ENCODE measurements at regions not wholly inside any gene's neighbourhood (a gene's known extent, or its start where the extent isn't known, plus 50 kb on each side); places are given as distances from the start of the nearest gene placed in this dataset.
A peak's percentile ranks its signal among the peaks of the same experiment; 100 is the strongest.

DNA sequence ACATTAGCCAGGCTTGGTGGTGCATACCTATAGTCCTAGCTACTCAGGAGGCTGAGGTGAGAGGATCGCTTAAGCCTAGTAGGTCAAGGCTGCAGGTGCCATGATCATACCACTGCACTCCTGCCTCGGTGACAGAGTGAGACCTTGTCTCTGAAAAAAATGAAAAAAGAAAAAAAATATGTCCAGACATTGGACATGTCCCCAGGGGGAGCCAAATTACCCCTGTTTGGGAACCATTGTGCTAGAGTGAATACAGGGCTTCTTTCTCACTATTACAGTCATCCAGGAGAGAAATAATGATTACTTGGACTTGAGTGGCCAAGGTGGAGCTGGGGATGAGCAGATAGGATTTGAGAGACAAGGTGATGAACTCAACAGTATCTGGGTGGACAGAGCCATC lies 52.9 kb upstream of the ABCC4 start:
- Histone ChIP-seq H3K27ac (ENCODE audit: extremely low read depth, low read depth, low read length) (no peak overlapping the region), H4K20me1 (replicated peaks; ENCODE audit: control insufficient read depth, insufficient read depth, low read length) (no peaks in the 10 kb centered on the region), H2AFZ (ENCODE audit: low read depth, low read length) (peak overlapping the region; percentile 70; the same call in 1 of the 2 replicates), H3K27me3 (ENCODE audit: control insufficient read depth in 2 of 2, insufficient read depth in 2 of 2, low read length in 2 of 2) (no peaks in the 10 kb centered on the region), H3K4me1 (replicated peaks in 1 of 2; ENCODE audit: control insufficient read depth in 2 of 2, insufficient read depth in 2 of 2, low read length in 2 of 2) (peaks cover 0 to 7% of the 10 kb centered on the region in 2 experiments; a peak in 3 of 5 replicates), H3K9me3 (replicated peaks; ENCODE audit: control insufficient read depth, insufficient read depth, low read depth, low read length) (no peaks in the 10 kb centered on the region), H3K79me2 (ENCODE audit: control insufficient read depth, insufficient read depth, low read length) (no peaks in the 10 kb centered on the region), H3K9ac (ENCODE audit: insufficient read depth in 1 of 2, low read depth in 2 of 2, low read length in 2 of 2) (no peak overlapping the region), H3K4me2 (ENCODE audit: insufficient read depth, low read length) (no peak overlapping the region), H3K4me3 (no peak overlapping the region), H3K9me1 (ENCODE audit: control insufficient read depth, insufficient read depth, low read length) (no peaks in the 10 kb centered on the region), H3K36me3 (ENCODE audit: control insufficient read depth, insufficient read depth, low read length) (no peaks in the 10 kb centered on the region)
- WGBS (ENCODE audit: insufficient coverage, low coverage, missing lambda C conversion rate), result 51% methylated on average over 2 of the region's 2 CpGs
- peak; percentile 64 for ATAC-seq
- peak in 1 of 4 experiments; percentile 14 for DNase-seq (ENCODE audit: extremely low read depth in 1 of 4, low spot score in 3 of 4)
- no peak for FAIRE-seq
- no TSS peak for BruUV-seq (replicated peaks)
- ChIA-PET CTCF (ENCODE audit: low intra/inter-chr PET ratio) (no interaction called here), POLR2A (interaction anchor here (0.7 kb wide), 1 partner anchor 11 kb away, joined by 3 read pairs; no protein-coding TSS in a partner anchor)
- TF ChIP-seq MAZ (CRISPR knock-in tag; conservative IDR thresholded peaks at IDR 0.05 in 1 of 2, IDR thresholded peaks at IDR 0.05 in 1 of 2), result no peak
- TF ChIP-seq ARNT (IDR thresholded peaks at IDR 0.05), result no peak
- no peak for TF ChIP-seq HNRNPH1 (optimal IDR thresholded peaks at IDR 0.05; ENCODE audit: low read depth, low read length)
- no peak for TF ChIP-seq ZBTB17 (CRISPR knock-in tag; IDR thresholded peaks at IDR 0.05)
- TF ChIP-seq TAL1 (IDR thresholded peaks at IDR 0.05), result no peak
- no peak for TF ChIP-seq PML (IDR thresholded peaks at IDR 0.05; ENCODE audit: low read length)
- TF ChIP-seq, protein P1, sequence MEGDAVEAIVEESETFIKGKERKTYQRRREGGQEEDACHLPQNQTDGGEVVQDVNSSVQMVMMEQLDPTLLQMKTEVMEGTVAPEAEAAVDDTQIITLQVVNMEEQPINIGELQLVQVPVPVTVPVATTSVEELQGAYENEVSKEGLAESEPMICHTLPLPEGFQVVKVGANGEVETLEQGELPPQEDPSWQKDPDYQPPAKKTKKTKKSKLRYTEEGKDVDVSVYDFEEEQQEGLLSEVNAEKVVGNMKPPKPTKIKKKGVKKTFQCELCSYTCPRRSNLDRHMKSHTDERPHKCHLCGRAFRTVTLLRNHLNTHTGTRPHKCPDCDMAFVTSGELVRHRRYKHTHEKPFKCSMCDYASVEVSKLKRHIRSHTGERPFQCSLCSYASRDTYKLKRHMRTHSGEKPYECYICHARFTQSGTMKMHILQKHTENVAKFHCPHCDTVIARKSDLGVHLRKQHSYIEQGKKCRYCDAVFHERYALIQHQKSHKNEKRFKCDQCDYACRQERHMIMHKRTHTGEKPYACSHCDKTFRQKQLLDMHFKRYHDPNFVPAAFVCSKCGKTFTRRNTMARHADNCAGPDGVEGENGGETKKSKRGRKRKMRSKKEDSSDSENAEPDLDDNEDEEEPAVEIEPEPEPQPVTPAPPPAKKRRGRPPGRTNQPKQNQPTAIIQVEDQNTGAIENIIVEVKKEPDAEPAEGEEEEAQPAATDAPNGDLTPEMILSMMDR (IDR thresholded peaks at IDR 0.05 in 2 of 3, conservative IDR thresholded peaks at IDR 0.05 in 1 of 3; ENCODE audit: insufficient read depth in 2 of 3, low read depth in 1 of 3, low read length in 3 of 3), result peak in 1 of 3 experiments; percentile 12; a peak in 2 of 6 replicates
- TF ChIP-seq ARHGAP35 (IDR thresholded peaks at IDR 0.05; ENCODE audit: partially characterized antibody), result no peak
- TF ChIP-seq EZH2 (IDR thresholded peaks at IDR 0.05; ENCODE audit: borderline replicate concordance, low read depth, low read length), result no peak
- TF ChIP-seq ZNF384 (IDR thresholded peaks at IDR 0.05; ENCODE audit: low read depth, low read length), result peak; percentile 71
- TF ChIP-seq, protein P2, sequence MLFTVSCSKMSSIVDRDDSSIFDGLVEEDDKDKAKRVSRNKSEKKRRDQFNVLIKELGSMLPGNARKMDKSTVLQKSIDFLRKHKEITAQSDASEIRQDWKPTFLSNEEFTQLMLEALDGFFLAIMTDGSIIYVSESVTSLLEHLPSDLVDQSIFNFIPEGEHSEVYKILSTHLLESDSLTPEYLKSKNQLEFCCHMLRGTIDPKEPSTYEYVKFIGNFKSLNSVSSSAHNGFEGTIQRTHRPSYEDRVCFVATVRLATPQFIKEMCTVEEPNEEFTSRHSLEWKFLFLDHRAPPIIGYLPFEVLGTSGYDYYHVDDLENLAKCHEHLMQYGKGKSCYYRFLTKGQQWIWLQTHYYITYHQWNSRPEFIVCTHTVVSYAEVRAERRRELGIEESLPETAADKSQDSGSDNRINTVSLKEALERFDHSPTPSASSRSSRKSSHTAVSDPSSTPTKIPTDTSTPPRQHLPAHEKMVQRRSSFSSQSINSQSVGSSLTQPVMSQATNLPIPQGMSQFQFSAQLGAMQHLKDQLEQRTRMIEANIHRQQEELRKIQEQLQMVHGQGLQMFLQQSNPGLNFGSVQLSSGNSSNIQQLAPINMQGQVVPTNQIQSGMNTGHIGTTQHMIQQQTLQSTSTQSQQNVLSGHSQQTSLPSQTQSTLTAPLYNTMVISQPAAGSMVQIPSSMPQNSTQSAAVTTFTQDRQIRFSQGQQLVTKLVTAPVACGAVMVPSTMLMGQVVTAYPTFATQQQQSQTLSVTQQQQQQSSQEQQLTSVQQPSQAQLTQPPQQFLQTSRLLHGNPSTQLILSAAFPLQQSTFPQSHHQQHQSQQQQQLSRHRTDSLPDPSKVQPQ (CRISPR knock-in tag; IDR thresholded peaks at IDR 0.05; ENCODE audit: borderline replicate concordance), result no peak
- TF ChIP-seq, protein P3, sequence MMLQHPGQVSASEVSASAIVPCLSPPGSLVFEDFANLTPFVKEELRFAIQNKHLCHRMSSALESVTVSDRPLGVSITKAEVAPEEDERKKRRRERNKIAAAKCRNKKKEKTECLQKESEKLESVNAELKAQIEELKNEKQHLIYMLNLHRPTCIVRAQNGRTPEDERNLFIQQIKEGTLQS (IDR thresholded peaks at IDR 0.05), result no peak
- TF ChIP-seq, protein P3 (CRISPR knock-in tag; conservative IDR thresholded peaks at IDR 0.05), result no peak
- no peak for TF ChIP-seq SAFB (IDR thresholded peaks at IDR 0.05; ENCODE audit: borderline replicate concordance, low read depth, low read length)
- no peak for TF ChIP-seq SMARCC2 (IDR thresholded peaks at IDR 0.05; ENCODE audit: low read depth)
- no peak for TF ChIP-seq BDP1 (IDR thresholded peaks at IDR 0.05; ENCODE audit: insufficient read depth, insufficient read length)
- in situ Hi-C loops (cut with MboI), result no loop called here
- intact Hi-C loops (cut with micrococcal nuclease), result no loop called here
